NCI-H82 treated with DMSO at 0.1 percent for 48 hours (cell line): ENCODE measurements at regions not wholly inside any gene's neighbourhood (a gene's known extent, or its start where the extent isn't known, plus 50 kb on each side); places are given as distances from the start of the nearest gene placed in this dataset.

Experiments
- DNase-seq: peaks from one replicate; lab custom pipeline; 2025; ENCODE audit not compliant: unreplicated experiment; lab: John Stamatoyannopoulos, UW

DNA sequence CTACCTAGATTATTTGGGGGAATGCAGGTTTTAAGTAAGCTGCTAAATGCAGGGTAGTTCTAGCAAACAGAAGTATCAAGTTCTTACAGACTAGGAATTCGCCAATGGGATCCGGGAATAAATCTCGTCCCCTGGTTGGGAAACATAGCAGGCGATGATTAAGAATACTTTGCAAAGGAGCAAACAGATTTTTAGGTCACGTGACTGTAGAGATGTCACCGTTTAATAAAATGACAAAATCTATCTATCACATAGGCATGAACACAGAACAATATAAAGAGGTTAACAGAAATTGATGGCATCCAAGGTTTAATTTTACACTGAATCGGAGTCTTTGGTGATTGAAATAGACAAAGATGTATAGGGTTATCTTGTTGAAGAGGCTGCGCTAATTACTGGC, 664.1 kb downstream of the BCL11A start:
- no peak for DNase-seq

DNA sequence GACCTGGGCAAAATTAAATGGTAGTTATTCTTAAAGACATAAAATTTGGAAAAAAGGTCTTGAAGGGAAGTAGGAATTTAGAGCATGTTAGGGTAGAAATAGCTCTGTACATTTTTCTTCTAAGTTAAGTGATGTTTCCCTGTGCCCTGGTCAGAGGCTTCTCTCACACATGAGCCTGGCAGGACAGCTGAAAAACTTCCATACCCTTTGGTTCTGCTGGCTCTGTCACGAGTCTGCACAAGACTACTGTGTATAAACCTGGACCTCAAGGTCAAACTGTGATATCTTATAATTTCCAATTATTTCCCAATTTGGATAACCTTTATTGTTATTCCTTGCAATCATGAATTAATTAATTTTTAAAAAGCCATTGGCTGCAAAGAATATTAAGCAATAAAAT, 664.7 kb downstream of the BCL11A start:
- no peak for DNase-seq

DNA sequence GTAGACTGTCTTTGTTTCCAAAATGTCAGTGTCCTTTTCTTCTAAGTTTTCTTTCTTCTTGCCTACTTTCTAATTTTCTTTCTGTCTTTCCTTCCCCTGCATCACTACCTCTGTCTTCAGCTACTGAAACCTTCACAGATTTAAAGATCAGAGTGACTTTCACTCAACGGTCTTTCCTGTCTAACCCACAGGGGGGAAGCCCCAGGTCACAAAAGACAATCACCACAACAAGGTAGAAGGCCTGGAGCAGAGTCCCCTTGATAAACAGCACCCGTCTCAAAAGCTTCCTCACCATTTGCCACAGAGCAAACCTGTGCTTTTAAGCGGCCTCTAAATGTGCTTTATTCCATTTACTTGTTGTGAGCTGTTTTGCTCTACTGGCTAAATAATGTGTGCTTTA, 665.4 kb downstream of the BCL11A start:
- DNase-seq, result no peak

DNA sequence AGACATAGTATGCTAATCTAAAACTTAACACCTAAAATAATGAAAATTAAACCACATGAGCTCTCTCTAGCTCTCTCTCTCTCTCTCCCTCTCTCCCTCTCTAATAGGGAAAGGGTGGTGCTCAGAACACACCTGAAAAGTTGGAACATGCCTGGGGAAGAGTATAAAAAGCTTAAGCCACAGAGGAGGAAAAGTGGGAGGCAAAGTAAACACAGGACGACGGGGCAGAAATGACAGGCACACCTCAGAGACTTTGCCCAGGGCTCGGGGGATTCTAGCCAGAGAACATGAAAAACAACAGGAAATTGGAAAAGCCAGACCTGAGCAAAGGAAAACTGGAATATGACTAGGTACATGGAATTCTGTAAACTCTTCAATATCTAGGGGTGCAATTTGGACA, 666.1 kb downstream of the BCL11A start:
- DNase-seq, result no peak

DNA sequence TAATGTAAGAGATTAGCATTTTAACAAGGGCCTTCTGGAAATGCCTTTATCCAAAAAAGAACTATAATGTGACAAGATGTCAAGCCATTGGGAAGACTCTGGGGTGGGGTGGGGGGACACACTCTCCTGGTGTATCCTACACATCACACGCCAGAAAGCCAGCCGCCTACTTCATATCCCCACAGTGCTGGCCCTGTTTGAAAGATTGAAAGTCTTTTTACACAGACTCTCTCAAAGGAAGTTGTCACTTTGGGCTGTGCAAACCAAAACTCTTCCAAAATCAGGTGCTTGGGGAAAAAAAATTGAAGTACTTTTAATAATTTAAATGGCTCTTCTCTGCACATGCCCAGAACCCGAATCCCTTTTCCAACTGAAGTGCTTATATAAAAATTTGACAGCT, 666.7 kb downstream of the BCL11A start:
- no peak for DNase-seq

DNA sequence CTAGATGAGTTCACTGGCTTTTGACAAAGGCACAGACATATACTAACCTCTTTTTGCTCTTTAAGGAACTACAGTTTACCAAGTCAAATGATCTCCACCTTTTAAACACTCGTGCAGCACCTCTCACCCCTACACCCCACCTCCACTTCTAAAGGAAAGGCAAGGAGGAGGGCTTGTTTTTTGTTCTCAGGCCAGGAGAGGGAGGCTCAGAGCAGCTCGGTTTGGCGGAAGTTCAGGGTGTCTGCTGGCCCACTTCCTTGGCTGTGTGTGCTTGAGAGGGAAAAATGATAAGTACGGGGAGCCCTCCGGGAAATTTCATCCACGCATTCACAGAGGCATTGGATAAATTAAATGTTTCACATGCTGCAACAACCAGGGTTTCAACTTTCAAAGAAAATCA, 667.9 kb downstream of the BCL11A start:
- no peak for DNase-seq

DNA sequence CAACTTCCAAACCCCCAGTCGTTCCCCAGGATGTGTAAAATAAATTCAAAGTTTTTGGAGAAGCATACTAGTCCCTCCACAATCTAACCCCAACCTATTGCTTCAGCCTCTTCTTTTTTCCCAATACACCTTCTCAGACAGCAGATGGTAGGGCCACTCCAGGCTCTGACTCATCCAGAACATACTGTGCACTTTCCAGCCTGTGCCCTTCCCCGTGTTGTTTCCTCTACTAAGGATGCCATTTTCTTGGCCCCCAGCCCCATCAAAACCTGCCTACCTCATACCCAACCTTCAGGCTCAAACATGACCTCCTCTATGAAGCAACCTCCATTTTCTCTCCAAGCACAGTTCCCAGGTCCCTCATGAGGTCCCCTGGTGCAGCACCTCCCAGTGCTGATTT, 669.3 kb downstream of the BCL11A start:
- no peak for DNase-seq

DNA sequence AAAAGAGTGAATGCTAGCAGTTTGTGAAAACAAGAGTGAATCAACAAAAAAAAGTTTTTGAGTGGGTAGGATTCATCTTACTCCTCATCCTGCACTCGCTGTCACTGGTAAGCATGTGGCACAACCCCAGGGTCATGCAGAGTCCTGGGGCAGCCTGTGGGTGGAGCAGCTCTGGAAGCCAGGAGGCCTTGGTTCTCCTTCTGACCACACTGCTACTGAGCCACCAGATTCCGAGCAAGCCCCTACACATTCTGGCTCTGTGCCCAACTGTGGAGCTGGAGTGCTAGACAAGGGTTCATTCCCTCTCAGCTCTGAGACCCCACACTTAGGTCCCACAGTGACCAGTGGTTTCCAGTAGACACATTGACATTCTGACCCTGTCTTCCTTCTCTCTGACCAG, 670.6 kb downstream of the BCL11A start:
- no peak for DNase-seq

DNA sequence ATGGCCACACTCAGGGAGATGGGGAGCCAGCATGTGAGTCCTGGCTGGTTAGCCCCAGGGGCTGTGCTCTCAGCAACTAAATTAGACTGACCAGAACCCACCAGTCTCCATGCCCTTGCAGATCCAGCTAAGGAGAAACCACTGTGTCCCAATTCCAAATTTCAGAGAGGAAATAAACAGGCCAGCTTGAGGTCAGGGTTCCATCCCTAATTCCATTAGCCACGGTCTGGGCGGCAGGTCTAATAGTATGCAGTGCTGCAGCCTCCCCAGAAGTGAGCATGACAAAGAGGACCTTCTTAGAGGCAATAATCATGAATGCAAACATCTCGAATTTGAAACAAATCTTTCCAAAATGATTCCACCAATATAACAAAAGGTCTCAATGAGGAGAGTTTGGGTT, 671.2 kb downstream of the BCL11A start:
- DNase-seq, result no peak

DNA sequence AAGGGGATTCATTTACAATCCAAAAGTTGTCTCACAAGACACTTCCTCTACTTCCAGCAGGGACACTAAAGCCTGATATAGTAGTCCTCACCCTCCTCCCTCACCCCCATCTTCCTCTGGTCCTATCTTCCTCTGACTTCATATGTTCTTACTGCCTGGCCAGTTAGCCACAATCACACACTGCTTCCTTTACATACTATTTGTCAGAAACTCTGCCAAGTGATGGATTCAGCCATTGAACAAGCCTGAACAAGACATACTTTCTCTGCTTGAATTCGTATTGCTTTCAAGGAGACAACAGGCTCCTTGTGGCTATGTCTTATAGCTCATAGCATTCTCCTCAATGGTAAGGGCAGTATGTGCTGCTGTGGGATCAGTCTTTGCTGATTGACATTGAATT, 672.2 kb downstream of the BCL11A start:
- DNase-seq, result no peak

DNA sequence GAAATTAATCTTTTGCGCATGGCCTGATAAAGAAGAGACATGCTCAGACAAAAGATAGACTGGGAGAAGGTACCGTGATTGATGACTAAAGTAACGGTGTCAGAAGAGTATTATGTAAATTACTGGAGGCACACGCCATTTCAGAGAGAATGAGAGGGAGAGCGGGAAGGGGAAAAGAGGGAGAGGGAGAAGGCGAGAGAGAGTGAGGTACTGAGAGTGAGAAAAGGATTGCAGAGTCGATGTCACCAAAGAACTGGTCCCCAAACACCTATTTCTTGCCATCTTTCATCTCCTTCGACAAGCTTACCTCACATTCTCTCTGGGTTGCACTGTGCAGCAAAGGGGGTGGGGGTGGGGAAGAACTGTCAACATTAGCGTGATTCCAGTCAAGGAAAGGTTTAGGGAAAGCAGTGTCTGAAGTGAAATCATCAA, 673.7 kb downstream of the BCL11A start:
- no peak for DNase-seq

DNA sequence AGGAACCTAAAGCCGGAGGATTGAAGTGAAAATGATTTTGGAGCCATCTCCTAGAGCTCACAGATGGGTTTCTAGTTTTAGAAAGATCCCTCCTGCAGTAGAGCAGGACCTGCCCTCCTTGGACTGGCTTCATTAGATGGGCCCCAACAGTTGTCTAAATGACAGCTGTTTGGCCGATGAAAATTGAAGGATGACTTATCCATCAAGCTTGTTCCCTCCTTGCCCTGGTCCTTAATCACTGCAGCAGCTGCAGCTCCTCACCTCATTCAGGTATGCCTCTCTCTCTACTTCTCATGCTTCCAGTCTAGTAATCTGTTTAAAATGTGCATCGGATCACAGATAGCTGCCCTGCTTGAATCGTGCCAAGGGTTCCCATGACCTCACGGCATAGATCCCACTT, 677.6 kb downstream of the BCL11A start:
- no peak for DNase-seq

DNA sequence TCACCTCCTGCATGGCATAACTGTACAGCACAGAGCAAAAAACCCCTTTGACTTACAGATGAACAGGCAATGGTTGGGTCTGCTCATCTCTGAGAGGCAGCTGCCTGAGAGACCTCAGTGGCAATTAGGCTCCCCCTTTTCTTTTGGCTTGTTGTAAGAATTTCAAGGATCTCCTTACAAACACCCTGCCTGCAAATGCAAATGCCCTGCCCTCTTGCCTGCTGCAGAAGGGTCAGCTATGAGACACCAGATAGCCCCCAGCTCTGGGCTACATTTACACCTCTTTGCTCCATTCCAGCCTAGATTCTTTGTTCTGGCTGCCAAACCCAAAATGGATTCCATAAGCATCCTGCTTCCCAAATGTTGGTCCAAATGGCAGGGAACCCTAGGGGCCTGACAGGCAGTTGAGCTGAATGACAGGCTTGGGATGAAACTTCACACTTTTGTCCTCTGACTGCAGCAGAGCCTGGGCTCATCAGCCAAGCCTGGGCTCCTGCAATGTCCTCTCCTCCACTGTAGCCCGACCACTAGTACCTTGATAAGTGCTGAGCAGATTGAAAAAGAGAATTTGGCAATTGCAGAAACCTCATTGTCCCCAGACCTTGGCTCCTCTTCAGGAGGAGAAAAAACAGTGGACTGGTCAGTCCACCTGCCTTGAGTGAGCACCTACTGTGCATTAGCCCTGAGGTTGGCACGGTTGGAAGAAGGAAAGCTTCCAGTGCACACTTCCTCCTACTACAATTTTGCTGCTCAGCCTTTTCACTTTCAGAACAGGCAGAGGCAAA, 678.3 kb downstream of the BCL11A start:
- DNase-seq, result no peak

DNA sequence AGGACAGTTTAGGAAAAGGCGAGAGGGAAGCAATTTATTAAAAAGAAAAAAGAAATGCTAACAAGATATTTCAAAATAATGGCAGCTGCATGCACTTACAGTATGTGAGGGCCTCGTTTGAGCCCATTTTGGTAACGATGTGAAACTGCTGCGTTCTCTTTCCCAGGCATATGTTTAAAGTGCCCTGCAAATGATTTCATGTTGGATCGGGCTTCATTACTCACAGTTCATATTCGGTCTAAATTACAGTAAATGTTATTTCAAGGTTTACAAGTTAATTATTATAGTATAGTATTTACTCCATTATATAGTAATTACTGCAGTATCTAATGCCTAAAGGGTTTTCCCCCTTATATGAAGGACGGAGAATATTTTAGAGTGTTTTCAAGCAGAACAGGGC, 679.1 kb downstream of the BCL11A start:
- no peak for DNase-seq

DNA sequence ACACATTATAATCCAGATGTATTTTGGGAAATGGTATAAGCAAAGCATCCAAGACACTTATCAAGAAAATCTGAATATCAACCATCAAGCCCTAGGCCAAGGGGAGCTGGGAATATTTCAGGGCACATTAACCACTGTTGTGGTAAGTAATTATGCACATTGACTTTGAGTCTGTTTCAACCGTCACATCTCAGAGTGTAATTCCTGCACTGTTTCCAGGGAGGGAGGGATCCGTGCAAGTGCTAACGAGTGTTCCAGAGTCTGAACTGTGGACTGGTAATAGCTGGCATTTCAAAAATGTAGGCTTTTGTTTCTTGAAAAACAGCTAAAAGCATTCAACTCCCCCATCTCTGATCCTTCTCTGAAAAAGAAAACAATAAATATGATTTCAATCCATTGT, 681.6 kb downstream of the BCL11A start:
- no peak for DNase-seq

DNA sequence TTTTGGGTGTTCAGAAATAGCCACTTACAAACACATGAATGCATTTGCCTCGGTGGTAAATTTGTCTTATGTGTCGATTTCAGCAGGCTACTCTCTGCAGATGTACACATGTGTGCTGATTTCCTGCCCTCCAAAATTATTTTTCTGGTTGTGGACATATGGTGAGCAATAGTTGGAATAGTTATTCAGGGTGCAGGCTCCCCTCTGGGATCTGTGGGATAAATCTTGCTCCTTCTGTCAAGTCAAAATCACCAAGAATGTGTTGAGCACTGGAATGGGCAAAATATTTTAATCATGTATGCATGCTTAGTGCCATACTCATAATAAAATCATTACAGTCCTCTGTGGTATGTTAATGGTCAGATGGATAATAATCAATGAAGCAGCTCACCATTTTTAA, 684.5 kb downstream of the BCL11A start:
- no peak for DNase-seq

DNA sequence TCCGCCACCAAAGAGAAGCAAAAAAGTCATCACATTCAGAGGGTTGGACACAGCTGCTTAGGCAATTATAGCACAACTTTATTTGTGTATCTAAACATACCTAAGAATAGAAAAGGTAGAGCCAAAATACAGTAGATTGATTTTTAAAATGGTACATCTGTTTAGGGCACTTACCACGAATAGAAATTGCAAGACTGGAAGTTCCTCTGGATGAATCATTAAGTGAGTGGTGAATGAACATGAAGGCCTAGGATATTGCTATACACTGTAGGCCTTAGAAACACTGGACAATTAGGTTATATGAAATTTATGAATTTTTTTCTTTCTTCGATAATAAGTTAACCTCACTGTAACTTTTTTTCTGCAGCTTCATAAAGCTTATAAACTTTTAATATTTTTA, 687.0 kb downstream of the BCL11A start:
- no peak for DNase-seq

DNA sequence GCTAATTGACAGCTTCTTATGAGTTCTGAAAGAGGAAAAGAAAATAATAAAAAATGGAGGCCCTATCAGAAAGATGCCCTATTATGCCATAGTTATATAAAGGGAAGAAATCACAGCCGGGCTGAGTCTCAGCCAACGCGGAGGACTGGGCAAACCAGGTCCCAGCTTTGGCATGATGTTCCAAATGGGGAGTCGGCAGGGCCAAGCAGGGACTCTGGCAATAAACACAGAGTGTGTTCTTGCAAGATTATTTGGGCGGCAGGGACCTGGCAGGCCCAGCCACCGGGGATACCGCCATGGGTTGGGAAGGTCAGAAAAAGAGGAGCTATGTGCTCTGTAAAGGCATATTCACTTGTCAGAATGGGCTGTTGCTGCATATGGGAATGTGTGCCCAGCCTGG, 694.9 kb downstream of the BCL11A start:
- no peak for DNase-seq

DNA sequence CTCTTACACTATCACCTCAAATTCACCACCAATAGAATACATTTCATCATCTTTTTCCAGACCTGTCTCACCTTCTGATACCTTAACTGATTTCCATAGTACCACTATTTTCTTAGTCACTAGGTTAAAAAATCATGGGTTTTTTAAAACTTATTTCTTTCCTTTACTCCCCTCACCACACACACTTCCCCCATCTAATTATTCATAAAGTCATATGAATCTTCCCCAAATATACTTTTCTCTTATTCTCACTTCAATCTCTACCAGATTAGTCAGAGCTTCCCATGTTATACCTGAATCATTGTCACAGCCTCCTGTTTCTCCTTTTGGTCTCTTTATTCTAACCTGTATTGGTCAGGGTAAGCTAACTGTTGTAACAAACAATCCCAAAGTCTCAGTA, 696.3 kb downstream of the BCL11A start:
- DNase-seq, result no peak

DNA sequence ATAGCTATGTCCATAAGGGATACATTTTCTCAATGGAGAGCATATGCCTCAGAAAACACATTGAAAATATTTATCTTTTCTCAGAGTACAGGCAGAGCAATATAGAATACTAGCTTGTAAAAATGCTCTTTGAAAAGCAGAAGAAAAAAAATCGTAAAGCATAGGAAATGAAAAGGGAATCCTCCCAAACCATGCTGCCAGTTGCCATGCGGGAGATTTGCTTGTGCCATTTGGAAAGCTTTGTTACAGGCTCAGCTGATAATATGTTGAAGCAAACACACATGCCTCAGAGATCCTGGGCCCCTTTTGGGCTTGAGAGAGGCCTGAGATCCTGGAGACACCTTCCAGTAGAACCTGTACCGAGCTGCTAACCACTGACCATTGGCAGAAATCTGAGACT, 697.1 kb downstream of the BCL11A start:
- DNase-seq, result no peak

DNA sequence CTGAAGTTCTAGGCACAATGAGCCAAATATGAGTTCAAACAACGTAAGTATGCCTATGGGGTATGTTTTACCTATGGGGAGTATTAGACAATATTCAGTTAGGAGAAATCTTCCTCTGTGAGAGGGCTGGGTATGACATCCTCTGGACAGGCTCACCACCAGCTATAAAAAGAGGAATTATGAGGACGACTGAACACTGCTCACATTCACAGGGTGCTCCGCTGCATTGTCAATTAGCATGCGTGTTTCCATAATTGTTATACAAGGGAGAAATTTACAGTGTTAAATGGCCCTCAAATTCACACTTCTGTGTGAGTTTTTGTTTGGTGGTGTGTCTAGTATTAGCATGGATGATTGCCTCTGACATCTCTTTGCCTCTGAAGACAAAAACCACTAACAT, 700.4 kb downstream of the BCL11A start:
- DNase-seq, result no peak

DNA sequence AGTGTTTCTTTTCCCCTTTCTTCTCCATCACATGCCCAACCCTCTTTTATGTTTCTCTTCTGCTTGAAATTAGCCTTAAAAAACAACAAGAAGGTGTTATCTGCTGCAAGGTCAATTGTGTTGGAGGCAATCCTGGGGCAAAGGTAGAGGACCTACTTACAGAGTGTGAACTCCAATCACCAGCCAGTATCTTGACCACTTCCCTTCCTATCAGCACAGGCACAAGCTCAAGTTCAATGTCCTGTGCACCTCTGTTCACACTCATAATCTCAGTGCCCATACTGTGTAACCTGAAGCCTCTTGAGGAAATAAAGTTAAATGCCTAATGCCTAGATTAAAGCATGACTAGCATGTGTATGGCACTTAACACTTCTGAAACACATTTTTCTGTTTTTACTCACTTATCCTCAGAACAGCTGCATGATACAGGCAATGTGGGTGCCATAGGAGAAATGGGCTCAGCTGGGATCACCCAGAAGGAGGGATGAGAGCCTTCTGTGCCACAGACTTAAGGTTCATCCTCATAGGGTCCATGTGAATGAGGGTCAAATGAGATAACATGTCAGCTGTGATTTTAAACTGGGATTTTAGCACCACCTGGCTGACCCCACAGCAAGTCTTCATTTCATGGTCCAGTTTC, 701.5 kb downstream of the BCL11A start:
- DNase-seq, result no peak

DNA sequence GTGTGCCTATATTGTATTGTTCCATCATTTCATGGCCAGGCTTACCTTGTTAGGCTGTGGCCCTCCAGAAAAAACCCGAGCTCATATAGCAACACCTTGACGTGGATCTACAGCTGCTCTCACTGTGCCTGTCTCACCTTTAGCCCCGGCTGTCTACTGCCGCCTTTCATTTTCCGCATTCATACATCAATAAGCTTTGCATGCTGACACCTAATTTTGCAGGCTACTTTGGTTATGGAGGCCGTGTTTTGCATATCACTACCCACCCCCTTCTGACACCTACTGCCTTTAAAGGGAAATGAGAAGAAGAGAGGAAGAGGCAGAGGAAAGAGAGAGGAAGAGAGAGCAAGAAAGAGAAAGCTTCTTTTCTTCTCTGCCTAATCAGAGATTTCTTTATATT, 702.9 kb downstream of the BCL11A start:
- no peak for DNase-seq
